Breast epithelium (tissue), 4 donors: ENCODE measurements at regions not wholly inside any gene's neighbourhood (a gene's known extent, or its start where the extent isn't known, plus 50 kb on each side); places are given as distances from the start of the nearest gene placed in this dataset.

Experiments
- DNase-seq, 2 donors: peaks; one replicate each; pipeline ENCODE4 v3.0.0-alpha.2; 2019; ENCODE audit warnings: low spot score in 2 of 2
- H3K27ac ChIP-seq, 2 donors: fragments of 200-600 bp; sonication (generic) in 1 of 2; one replicate each; pipeline ENCODE4 v1.5.1; 2016 to 2019; ENCODE audit warnings: mild to moderate bottlenecking in 1 of 2
- H3K27me3 ChIP-seq, 2 donors: fragments of 200-600 bp; sonication (generic) in 1 of 2; one replicate each; pipeline versions ENCODE4 v1.5.1 to v1.6.0; 2017 to 2019; ENCODE audit warnings: control low read depth in 1 of 2, mild to moderate bottlenecking in 1 of 2
- H3K36me3 ChIP-seq: fragments of 200-600 bp; one replicate; pipeline ENCODE4 v1.5.1; 2019
- H3K4me1 ChIP-seq, 2 donors: fragments of 200-600 bp; sonication (generic); one replicate each; pipeline ENCODE4 v1.5.1; 2016 to 2019; ENCODE audit warnings: control low read depth in 1 of 2
- H3K4me3 ChIP-seq, 3 donors: fragments of 200-600 bp; sonication (generic); 1 replicate in 2 of 3; 2 replicates in 1 of 3; pipeline ENCODE4 v1.5.1; 2016 to 2019; ENCODE audit warnings: mild to moderate bottlenecking in 3 of 3, moderate library complexity in 2 of 3
- H3K9me3 ChIP-seq, 2 donors: fragments of 200-600 bp; sonication (generic) in 1 of 2; one replicate each; pipeline ENCODE4 v1.5.1; 2016 to 2019; ENCODE audit warnings: control low read depth in 1 of 2
- CTCF ChIP-seq, 3 donors: fragments of 450-650 bp; IDR thresholded peaks; one replicate each; pipeline ENCODE4 v1.5.1; 2016 to 2017; ENCODE audit warnings: antibody characterized with exemption in 3 of 3, mild to moderate bottlenecking in 3 of 3, moderate library complexity in 3 of 3
- POLR2A ChIP-seq: fragments of 450-650 bp; IDR thresholded peaks from one replicate; pipeline ENCODE4 v1.6.1; 2016; ENCODE audit warnings: antibody characterized with exemption, mild to moderate bottlenecking, moderate library complexity
- POLR2AphosphoS5 ChIP-seq, 3 donors: sonication (generic); formaldehyde crosslinking; IDR thresholded peaks; one replicate each; pipeline ENCODE4 v1.6.1; 2017; ENCODE audit warnings: antibody characterized with exemption in 3 of 3
- intact Hi-C: fragments of 100-400 bp; cut with DNase I; formaldehyde crosslinking; loops from one replicate; pipeline ENCODE4 v1.15.1; 2023; ENCODE audit warnings: low total_unique reads

- H3K4me1 ChIP-seq = no peaks in the 10 kb centered on the region
- DNase-seq = no peak
- intact Hi-C loops = no loop called here
Measured at GRCh38 chr10:91335147-91335546, 75.0 kb upstream of the HECTD2 start.

GRCh38 chr10:91339729-91340128 lies 70.4 kb upstream of the HECTD2 start:
- no peaks in the 10 kb centered on the region for H3K4me1 ChIP-seq
- H3K9me3 ChIP-seq = no peaks in the 10 kb centered on the region
- H3K27me3 ChIP-seq = no peaks in the 10 kb centered on the region
- H3K4me3 ChIP-seq = no peak overlapping the region
- H3K27ac ChIP-seq = no peak overlapping the region
- no peaks in the 10 kb centered on the region for H3K36me3 ChIP-seq
- no peak for DNase-seq
- intact Hi-C loops = no loop called here
- no peak for TF ChIP-seq CTCF (IDR thresholded peaks at IDR 0.05)
- TF ChIP-seq POLR2AphosphoS5 (IDR thresholded peaks at IDR 0.05) = no peak
- no peak for TF ChIP-seq POLR2A

More at GRCh38 chr10:91335147-91335546, 75.0 kb upstream of the HECTD2 start:
- no peaks in the 10 kb centered on the region for H3K36me3 ChIP-seq
- H3K9me3 ChIP-seq = no peaks in the 10 kb centered on the region
- H3K27ac ChIP-seq = no peak overlapping the region
- TF ChIP-seq CTCF (IDR thresholded peaks at IDR 0.05) = no peak
- no peak for TF ChIP-seq POLR2A
- TF ChIP-seq POLR2AphosphoS5 (IDR thresholded peaks at IDR 0.05) = no peak
- H3K27me3 ChIP-seq = no peaks in the 10 kb centered on the region
- H3K4me3 ChIP-seq = no peak overlapping the region

- Histone ChIP-seq H3K27ac (no peak overlapping the region), H3K4me1 (no peaks in the 10 kb centered on the region), H3K36me3 (no peaks in the 10 kb centered on the region), H3K4me3 (no peak overlapping the region), H3K9me3 (no peaks in the 10 kb centered on the region), H3K27me3 (no peaks in the 10 kb centered on the region)
- intact Hi-C loops = no loop called here
- no peak for DNase-seq
- TF ChIP-seq CTCF (IDR thresholded peaks at IDR 0.05) (no peak), POLR2A (no peak), POLR2AphosphoS5 (IDR thresholded peaks at IDR 0.05) (no peak)
Measured at GRCh38 chr10:91340613-91341362, 69.4 kb upstream of the HECTD2 start.

- Histone ChIP-seq H3K9me3 (no peaks in the 10 kb centered on the region), H3K27me3 (no peaks in the 10 kb centered on the region), H3K4me3 (no peak overlapping the region), H3K36me3 (no peaks in the 10 kb centered on the region), H3K4me1 (no peaks in the 10 kb centered on the region), H3K27ac (no peak overlapping the region)
- intact Hi-C loops = no loop called here
- TF ChIP-seq POLR2A (no peak), CTCF (IDR thresholded peaks at IDR 0.05) (no peak), POLR2AphosphoS5 (IDR thresholded peaks at IDR 0.05) (no peak)
- no peak for DNase-seq
Measured at GRCh38 chr10:91341686-91342085, 68.5 kb upstream of the HECTD2 start.

GRCh38 chr10:91343010-91343409 lies 67.1 kb upstream of the HECTD2 start:
- Histone ChIP-seq H3K9me3 (no peaks in the 10 kb centered on the region), H3K4me3 (no peak overlapping the region), H3K36me3 (no peaks in the 10 kb centered on the region), H3K4me1 (no peaks in the 10 kb centered on the region), H3K27ac (no peak overlapping the region), H3K27me3 (no peaks in the 10 kb centered on the region)
- intact Hi-C loops = no loop called here
- no peak for DNase-seq
- TF ChIP-seq POLR2AphosphoS5 (IDR thresholded peaks at IDR 0.05) (no peak), POLR2A (no peak), CTCF (IDR thresholded peaks at IDR 0.05) (no peak)
